ENCODE measurements at regions not wholly inside any gene's neighbourhood (a gene's known extent, or its start where the extent isn't known, plus 50 kb on each side); places are given as distances from the start of the nearest gene placed in this dataset.

DNA sequence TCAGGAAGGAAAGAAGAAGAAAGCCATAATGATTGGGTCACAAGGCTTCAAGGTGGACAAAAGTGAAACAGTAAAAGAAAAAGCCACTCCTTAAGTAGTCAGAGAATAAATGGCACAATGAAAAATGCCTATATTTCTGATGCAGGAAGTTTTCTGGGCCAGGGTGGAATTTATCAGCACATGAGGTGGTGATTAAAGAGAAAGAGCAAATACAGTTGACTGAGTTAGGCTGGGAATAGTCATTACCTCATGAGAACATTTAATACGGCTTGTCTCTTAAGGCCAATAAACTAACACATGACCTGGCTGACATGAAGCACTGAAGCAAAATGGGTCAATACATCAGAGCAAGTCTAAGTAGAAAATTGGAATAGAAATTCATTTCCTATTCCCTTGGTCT is 499.7 kb downstream of the TMTC2 start:
- no peak overlapping the region for H3K4me2 ChIP-seq
- TF ChIP-seq GATA3 (IDR thresholded peaks at IDR 0.05; ENCODE audit: borderline replicate concordance), result no peak
- TF ChIP-seq, protein P1, sequence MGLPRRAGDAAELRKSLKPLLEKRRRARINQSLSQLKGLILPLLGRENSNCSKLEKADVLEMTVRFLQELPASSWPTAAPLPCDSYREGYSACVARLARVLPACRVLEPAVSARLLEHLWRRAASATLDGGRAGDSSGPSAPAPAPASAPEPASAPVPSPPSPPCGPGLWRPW (IDR thresholded peaks at IDR 0.05), result no peak
- TF ChIP-seq, protein P2, sequence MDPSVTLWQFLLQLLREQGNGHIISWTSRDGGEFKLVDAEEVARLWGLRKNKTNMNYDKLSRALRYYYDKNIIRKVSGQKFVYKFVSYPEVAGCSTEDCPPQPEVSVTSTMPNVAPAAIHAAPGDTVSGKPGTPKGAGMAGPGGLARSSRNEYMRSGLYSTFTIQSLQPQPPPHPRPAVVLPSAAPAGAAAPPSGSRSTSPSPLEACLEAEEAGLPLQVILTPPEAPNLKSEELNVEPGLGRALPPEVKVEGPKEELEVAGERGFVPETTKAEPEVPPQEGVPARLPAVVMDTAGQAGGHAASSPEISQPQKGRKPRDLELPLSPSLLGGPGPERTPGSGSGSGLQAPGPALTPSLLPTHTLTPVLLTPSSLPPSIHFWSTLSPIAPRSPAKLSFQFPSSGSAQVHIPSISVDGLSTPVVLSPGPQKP (IDR thresholded peaks at IDR 0.05; ENCODE audit: low read depth, low read length), result no peak
- TF ChIP-seq, protein P3, sequence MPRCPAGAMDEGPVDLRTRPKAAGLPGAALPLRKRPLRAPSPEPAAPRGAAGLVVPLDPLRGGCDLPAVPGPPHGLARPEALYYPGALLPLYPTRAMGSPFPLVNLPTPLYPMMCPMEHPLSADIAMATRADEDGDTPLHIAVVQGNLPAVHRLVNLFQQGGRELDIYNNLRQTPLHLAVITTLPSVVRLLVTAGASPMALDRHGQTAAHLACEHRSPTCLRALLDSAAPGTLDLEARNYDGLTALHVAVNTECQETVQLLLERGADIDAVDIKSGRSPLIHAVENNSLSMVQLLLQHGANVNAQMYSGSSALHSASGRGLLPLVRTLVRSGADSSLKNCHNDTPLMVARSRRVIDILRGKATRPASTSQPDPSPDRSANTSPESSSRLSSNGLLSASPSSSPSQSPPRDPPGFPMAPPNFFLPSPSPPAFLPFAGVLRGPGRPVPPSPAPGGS (IDR thresholded peaks at IDR 0.05), result no peak
- TF ChIP-seq POLR2A (IDR thresholded peaks at IDR 0.05; ENCODE audit: low read length), result no peak
- no peak for TF ChIP-seq RNF2 (IDR thresholded peaks at IDR 0.05; ENCODE audit: borderline replicate concordance, low read depth)
- no peak for TF ChIP-seq ESRRA (IDR thresholded peaks at IDR 0.05; ENCODE audit: borderline replicate concordance, low read length)
- TF ChIP-seq ZC3H11A (IDR thresholded peaks at IDR 0.05), result no peak
- TF ChIP-seq FOSL2 (IDR thresholded peaks at IDR 0.05), result no peak
- TF ChIP-seq FOSL2 (CRISPR knock-in tag; IDR thresholded peaks at IDR 0.05), result no peak
- 73% methylated on average over 1 of the region's 1 CpG for WGBS (ENCODE audit: missing lambda C conversion rate)
- ChIA-PET POLR2A (no interaction called here), CTCF (no interaction called here)
- FAIRE-seq (no peak), DNase-seq (ENCODE audit: low read depth in 1 of 2, low spot score in 1 of 2) (no peak), ATAC-seq (no peak)
- H3K27ac ChIP-seq, result no peak overlapping the region
- H3K4me1 ChIP-seq, result no peaks in the 10 kb centered on the region
- no peaks in the 10 kb centered on the region for H3K9me3 ChIP-seq
- H3K4me3 ChIP-seq, result no peak overlapping the region

DNA sequence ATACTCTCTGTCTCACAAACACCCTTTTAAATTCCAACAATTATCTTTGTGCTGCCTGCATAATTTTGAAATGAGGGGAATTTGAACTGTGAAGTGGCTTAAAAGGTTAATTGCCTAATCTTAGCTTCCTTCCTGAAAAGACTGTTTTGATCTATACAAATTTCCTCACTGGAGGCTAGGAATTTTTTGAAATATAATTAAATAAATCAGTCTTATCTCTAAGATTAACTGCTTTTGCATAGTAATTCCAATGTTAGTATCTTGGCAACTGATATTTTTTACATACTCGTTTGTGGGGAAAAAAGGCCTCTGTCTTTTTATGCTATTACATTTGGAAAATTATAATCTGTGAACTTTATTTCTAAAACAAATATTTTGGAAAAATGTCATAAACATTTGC is 498.5 kb downstream of the TMTC2 start:
- Histone ChIP-seq H3K4me1 (no peaks in the 10 kb centered on the region), H3K27ac (no peak overlapping the region), H3K4me3 (no peak overlapping the region), H3K9me3 (no peaks in the 10 kb centered on the region), H3K4me2 (no peak overlapping the region)
- TF ChIP-seq HOXB13 (CRISPR knock-in tag; IDR thresholded peaks at IDR 0.05; ENCODE audit: low read depth) (no peak), BHLHE40 (IDR thresholded peaks at IDR 0.05; ENCODE audit: low read depth, low read length) (no peak), HOXA7 (CRISPR knock-in tag; IDR thresholded peaks at IDR 0.05) (no peak), HEYL (CRISPR knock-in tag; IDR thresholded peaks at IDR 0.05) (no peak), RFX5 (IDR thresholded peaks at IDR 0.05) (no peak), SMC3 (IDR thresholded peaks at IDR 0.05) (no peak), KDM1A (IDR thresholded peaks at IDR 0.05; ENCODE audit: low read depth) (no peak), POLR2AphosphoS2 (conservative IDR thresholded peaks at IDR 0.05; ENCODE audit: low read length) (no peak), TP53 (CRISPR knock-in tag; IDR thresholded peaks at IDR 0.05) (no peak), NPAS2 (CRISPR knock-in tag; IDR thresholded peaks at IDR 0.05; ENCODE audit: borderline replicate concordance) (no peak)
- TF ChIP-seq, protein P1 (IDR thresholded peaks at IDR 0.05), result no peak
- 2% methylated on average over 1 of the region's 1 CpG for WGBS (ENCODE audit: missing lambda C conversion rate)
- ChIA-PET POLR2A (no interaction called here), CTCF (no interaction called here)
- FAIRE-seq, result no peak
- DNase-seq (ENCODE audit: low read depth in 1 of 2, low spot score in 1 of 2), result no peak
- ATAC-seq, result no peak

Small RNAs in the stretch of these regions (small RNA-seq; reads per million reads assigned to genes)
- gene RF00334, result 0 to 0.43 (median 0) reads per million in 6 experiments

Measured in A549 (cell line).